NCI-H69 (cell line): ENCODE measurements at regions not wholly inside any gene's neighbourhood (a gene's known extent, or its start where the extent isn't known, plus 50 kb on each side); places are given as distances from the start of the nearest gene placed in this dataset.

ENCODE experiments used
- DNase-seq: peaks from one replicate; lab custom pipeline; 2025; lab: John Stamatoyannopoulos, UW

DNA sequence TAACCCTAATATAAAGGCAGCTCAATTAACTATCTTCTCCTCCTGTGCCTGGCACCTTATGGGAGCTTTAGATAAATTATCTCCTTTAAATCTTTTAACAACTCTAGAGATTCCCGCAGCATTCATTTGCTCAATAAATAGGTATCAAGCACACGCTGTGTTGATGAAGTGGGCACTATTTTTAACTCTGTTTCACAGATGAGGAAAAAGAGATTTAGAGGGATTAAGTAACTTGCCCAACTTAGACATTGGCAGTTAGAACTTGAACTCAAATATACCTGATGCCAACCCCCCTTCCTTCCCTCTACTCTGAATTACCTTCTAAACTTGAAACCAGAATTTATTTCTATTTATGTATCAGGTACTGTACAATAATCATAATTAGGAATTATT, 112.4 kb downstream of the SH3TC2 start:
- DNase-seq: no peak

DNA sequence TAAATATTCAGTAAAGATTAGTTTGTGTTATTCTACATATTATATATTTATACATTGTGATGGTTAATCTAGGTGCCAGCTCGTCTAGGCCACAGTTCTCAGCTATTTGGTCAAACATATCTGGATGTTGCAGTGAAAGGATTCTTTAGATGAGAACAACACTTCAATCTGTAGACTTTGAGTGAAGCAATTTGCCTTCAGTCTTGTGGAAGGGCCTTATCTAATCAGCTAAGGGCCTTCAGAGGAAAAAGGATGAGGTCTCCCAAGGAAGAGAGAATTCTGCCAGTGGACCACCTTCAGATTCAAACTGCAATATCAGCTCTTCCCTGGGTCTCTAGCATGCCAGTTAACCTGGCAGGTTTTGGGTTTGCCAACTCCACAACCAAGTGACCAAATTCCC, 112.0 kb downstream of the SH3TC2 start:
- DNase-seq: no peak

DNA sequence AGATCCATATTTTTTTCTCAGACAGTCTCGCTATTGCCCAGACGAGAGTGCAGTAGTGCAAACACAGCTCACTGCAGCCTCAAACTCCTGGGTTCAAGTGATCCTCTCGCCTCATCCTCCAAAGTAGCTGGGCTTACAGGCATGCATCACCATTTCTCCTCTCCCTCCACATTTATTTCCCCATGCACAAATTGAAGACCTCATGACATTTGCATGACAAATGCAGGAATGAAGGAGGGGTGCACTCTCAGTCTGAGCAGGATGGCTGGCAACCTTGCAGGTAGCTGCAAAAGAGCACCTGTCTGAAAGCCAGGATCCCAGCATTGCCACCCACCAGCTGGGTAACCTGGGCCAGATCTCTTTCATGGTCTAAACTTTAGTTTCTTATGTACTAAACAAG, 111.2 kb downstream of the SH3TC2 start:
- DNase-seq: no peak

DNA sequence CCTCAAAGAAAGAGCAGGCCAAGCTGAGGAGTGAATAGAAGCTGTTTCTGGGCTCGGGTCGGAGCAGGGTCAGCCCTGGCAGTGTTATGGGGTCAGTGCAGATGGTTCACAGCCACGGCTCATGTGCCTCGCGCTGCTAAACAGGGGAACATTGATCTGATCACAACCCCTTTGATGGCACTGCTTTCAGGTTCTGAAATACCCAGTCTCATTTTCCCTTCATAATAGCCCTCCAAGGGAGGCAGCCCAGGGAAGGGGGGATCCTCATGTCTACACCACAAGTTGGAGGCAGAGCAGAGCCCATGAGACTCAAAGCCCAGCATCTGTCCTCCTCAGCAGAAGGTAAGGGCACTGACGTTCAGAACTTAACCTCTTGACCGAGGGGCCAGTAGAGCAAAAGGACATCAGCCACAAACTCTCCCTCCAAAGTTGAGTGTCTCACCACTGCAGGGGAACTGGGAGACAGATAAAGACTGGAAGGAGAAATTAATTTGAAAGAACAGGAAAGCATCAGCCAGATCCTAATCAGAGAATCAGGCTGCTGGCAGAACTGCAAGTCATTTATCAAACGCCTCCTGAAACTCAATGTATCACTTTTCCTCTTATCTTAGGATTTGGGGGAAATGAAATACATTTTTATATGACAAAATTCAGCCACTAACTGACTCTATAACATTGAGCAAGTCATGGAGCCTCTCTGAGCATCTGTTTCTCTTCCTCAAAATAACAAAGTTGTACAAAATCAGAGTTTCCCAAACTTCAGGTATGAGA, 110.6 kb downstream of the SH3TC2 start:
- no peak for DNase-seq

DNA sequence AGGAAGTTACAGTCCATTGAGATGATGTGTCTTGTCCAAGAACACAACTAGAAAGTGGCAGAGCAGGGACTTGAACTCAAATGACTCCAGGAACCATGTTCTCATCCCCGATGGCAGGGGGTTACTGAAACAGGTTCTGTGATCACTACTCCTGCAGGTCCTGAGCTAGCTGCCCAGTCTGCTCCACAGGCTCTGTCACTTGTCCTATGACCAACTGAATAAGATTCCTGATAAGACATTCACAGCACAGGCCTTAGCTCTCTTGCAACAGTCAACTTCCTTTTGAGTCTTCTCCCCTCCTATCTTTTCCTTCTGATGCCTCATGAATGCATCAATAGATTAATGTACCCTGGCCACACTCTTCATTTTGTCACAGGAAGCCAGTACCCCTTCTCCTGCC, 109.2 kb downstream of the SH3TC2 start:
- no peak for DNase-seq
